GM12891 (cell line): ENCODE measurements at regions not wholly inside any gene's neighbourhood (a gene's known extent, or its start where the extent isn't known, plus 50 kb on each side); places are given as distances from the start of the nearest gene placed in this dataset.

Experiments used
- DNase-seq: peaks from one replicate; pipeline ENCODE4 v3.0.0; 2011; ENCODE audit warnings: low spot score; ENCODE audit not compliant: insufficient read length
- FAIRE-seq: peaks from 2 replicates; lab custom pipeline; 2011; peaks lifted over from hg19 to GRCh38; lab: Jason Lieb, UNC
- PAX5 ChIP-seq: IDR thresholded peaks from 2 replicates; pipeline ENCODE4 v1.6.1; 2011; ENCODE audit warnings: low read length, moderate library complexity, mild to moderate bottlenecking; ENCODE audit not compliant: insufficient read depth, severe bottlenecking
- POLR2A ChIP-seq: IDR thresholded peaks from 2 replicates; pipeline ENCODE4 v1.6.1; 2011; ENCODE audit warnings: low read depth, low read length, control low read depth
- POLR2AphosphoS5 ChIP-seq: IDR thresholded peaks from 2 replicates; pipeline ENCODE4 v1.6.1; 2011; ENCODE audit warnings: low read depth, low read length, control low read depth
- POU2F2 ChIP-seq: IDR thresholded peaks from 2 replicates; pipeline ENCODE4 v1.6.1; 2011; ENCODE audit warnings: low read depth, mild to moderate bottlenecking, control low read depth, low read length, moderate library complexity
- SPI1 ChIP-seq: IDR thresholded peaks from 2 replicates; pipeline ENCODE4 v1.6.1; 2011; ENCODE audit warnings: low read depth, low read length, control low read depth
- TAF1 ChIP-seq: IDR thresholded peaks from 2 replicates; pipeline ENCODE4 v1.6.1; 2011; ENCODE audit warnings: low read depth, low read length, control low read depth

- no peak for FAIRE-seq
- no peak for DNase-seq
- TF ChIP-seq TAF1 (no peak), POLR2AphosphoS5 (no peak), POLR2A (no peak)
Observed at GRCh38 chr5:86929123-86929766, 311.5 kb downstream of the COX7C start.

- TF ChIP-seq TAF1 (no peak), POLR2AphosphoS5 (no peak), PAX5 (no peak), POLR2A (no peak), SPI1 (no peak), POU2F2 (no peak)
- DNase-seq (no peak), FAIRE-seq (no peak)
Observed at GRCh38 chr5:86951761-86952160, 315.9 kb upstream of the RASA1 start.

- DNase-seq (no peak), FAIRE-seq (no peak)
- TF ChIP-seq POLR2A (no peak), POU2F2 (no peak), TAF1 (no peak), PAX5 (no peak), SPI1 (peak; percentile 30; the same call in 1 of the 2 replicates), POLR2AphosphoS5 (no peak)
Observed at GRCh38 chr5:86964889-86965288, 302.8 kb upstream of the RASA1 start.

GRCh38 chr5:86968301-86968753, 299.4 kb upstream of the RASA1 start:
- TF ChIP-seq PAX5 (no peak), TAF1 (no peak), POLR2A (no peak), POLR2AphosphoS5 (no peak), SPI1 (no peak), POU2F2 (no peak)
- no peak for DNase-seq
- no peak for FAIRE-seq

- FAIRE-seq (no peak), DNase-seq (no peak)
- TF ChIP-seq TAF1 (no peak), POU2F2 (no peak), POLR2AphosphoS5 (no peak), POLR2A (no peak), SPI1 (no peak)
Observed at GRCh38 chr5:86970361-86970760, 297.3 kb upstream of the RASA1 start.

GRCh38 chr5:86971034-86971571, 296.6 kb upstream of the RASA1 start:
- DNase-seq: no peak
- peak; percentile 83 for FAIRE-seq
- TF ChIP-seq POU2F2 (no peak), SPI1 (no peak), PAX5 (no peak), POLR2AphosphoS5 (no peak), POLR2A (no peak), TAF1 (no peak)

GRCh38 chr5:86974955-86975354, 292.7 kb upstream of the RASA1 start:
- FAIRE-seq: no peak

GRCh38 chr5:86977190-86977589, 290.5 kb upstream of the RASA1 start:
- FAIRE-seq: no peak
- DNase-seq: no peak
- TF ChIP-seq SPI1 (no peak), POU2F2 (no peak), TAF1 (no peak), POLR2AphosphoS5 (no peak), PAX5 (no peak), POLR2A (no peak)

More at GRCh38 chr5:86974955-86975354, 292.7 kb upstream of the RASA1 start:
- DNase-seq: no peak
- TF ChIP-seq PAX5: no peak
- no peak for TF ChIP-seq POLR2AphosphoS5
- TF ChIP-seq POU2F2: no peak
- no peak for TF ChIP-seq POLR2A
- no peak for TF ChIP-seq TAF1
- no peak for TF ChIP-seq SPI1

GRCh38 chr5:86977808-86978207, 289.9 kb upstream of the RASA1 start:
- TF ChIP-seq SPI1 (no peak), POLR2A (no peak), POU2F2 (no peak), TAF1 (no peak), PAX5 (no peak), POLR2AphosphoS5 (no peak)
- FAIRE-seq (no peak), DNase-seq (no peak)
